ENCODE measurements at regions not wholly inside any gene's neighbourhood (a gene's known extent, or its start where the extent isn't known, plus 50 kb on each side); places are given as distances from the start of the nearest gene placed in this dataset.

GRCh38 chr2:223328578-223328977, 273.6 kb downstream of the SCG2 start:
- H3K9ac ChIP-seq (ENCODE audit: control insufficient read depth, insufficient read depth, low read length) = no peak overlapping the region
- no peak for ATAC-seq
- RAD21 ChIA-PET (ENCODE audit: unreplicated experiment) = no interaction called here
- 0% methylated on average over 1 of the region's 1 CpG for WGBS (ENCODE audit: insufficient coverage, insufficient replicate concordance, low lambda C conversion rate, missing lambda C conversion rate)
- no peak overlapping the region for H2AFZ ChIP-seq (ENCODE audit: control insufficient read depth, low read depth, low read length)
- no peaks in the 10 kb centered on the region for H3K36me3 ChIP-seq (ENCODE audit: control insufficient read depth in 2 of 2, insufficient read depth in 2 of 2, low read length in 1 of 2)
- H3K9me3 ChIP-seq (replicated peaks; ENCODE audit: control insufficient read depth, insufficient read depth, low read length) = no peaks in the 10 kb centered on the region
- POLR2A ChIA-PET = no interaction called here
- no peaks in the 10 kb centered on the region for H4K20me1 ChIP-seq (ENCODE audit: control insufficient read depth, insufficient read depth)
- FAIRE-seq = no peak
- no peak for DNase-seq (ENCODE audit: low read depth, low spot score)
- no peak overlapping the region for H3K4me3 ChIP-seq
- no peaks in the 10 kb centered on the region for H3K27me3 ChIP-seq (replicated peaks in 1 of 2; ENCODE audit: control insufficient read depth in 2 of 2, insufficient read depth in 2 of 2, low read length in 1 of 2)
- intact Hi-C loops (cut with micrococcal nuclease; ENCODE audit: unreplicated experiment) = no loop called here
- SMC1A ChIA-PET (ENCODE audit: uncharacterized antibody, unreplicated experiment) = no interaction called here
- CTCF ChIA-PET = no interaction called here
- in situ Hi-C loops (cut with MboI) = no loop called here
- BruUV-seq (replicated peaks) = no TSS peak
- H3K79me2 ChIP-seq (ENCODE audit: control insufficient read depth, insufficient read depth, low read length) = no peaks in the 10 kb centered on the region
- no peaks in the 10 kb centered on the region for H3K4me1 ChIP-seq (ENCODE audit: control insufficient read depth, insufficient read depth, low read length)
- H3K4me2 ChIP-seq (ENCODE audit: control insufficient read depth, insufficient read depth) = no peak overlapping the region
- H3K27ac ChIP-seq (ENCODE audit: control insufficient read depth, insufficient read depth) = no peak overlapping the region
- TF ChIP-seq RB1 (IDR thresholded peaks at IDR 0.05; ENCODE audit: borderline replicate concordance) = no peak
- no peak for TF ChIP-seq POLR2AphosphoS2 (IDR thresholded peaks at IDR 0.05; ENCODE audit: low read depth, low read length)
- TF ChIP-seq HCFC1 (IDR thresholded peaks at IDR 0.05; ENCODE audit: low read length) = no peak
- no peak for TF ChIP-seq CBX5 (IDR thresholded peaks at IDR 0.05; ENCODE audit: low read depth)
- TF ChIP-seq SUPT20H (IDR thresholded peaks at IDR 0.05; ENCODE audit: borderline replicate concordance, control insufficient read depth, low read depth, low read length) = no peak
- no peak for TF ChIP-seq NFYA (IDR thresholded peaks at IDR 0.05; ENCODE audit: borderline replicate concordance, low read depth, low read length)
- no peak for TF ChIP-seq YY1 (IDR thresholded peaks at IDR 0.05; ENCODE audit: low read depth, low read length)
- no peak for TF ChIP-seq STAT3 (IDR thresholded peaks at IDR 0.05; ENCODE audit: low read depth, low read length)
- no peak for TF ChIP-seq NBN (IDR thresholded peaks at IDR 0.05)
- TF ChIP-seq PRDM15 (CRISPR knock-in tag; IDR thresholded peaks at IDR 0.05) = no peak
- no peak for TF ChIP-seq TCF7 (IDR thresholded peaks at IDR 0.05; ENCODE audit: borderline replicate concordance)
- TF ChIP-seq ATF7 (IDR thresholded peaks at IDR 0.05; ENCODE audit: low read depth) = no peak
- TF ChIP-seq WRNIP1 (IDR thresholded peaks at IDR 0.05; ENCODE audit: borderline replicate concordance, low read depth, low read length) = no peak
- TF ChIP-seq PBX3 (IDR thresholded peaks at IDR 0.05; ENCODE audit: insufficient replicate concordance, low read depth, low read length) = no peak
- TF ChIP-seq RCOR1 (conservative IDR thresholded peaks at IDR 0.05; ENCODE audit: low read depth, low read length) = no peak
- TF ChIP-seq EGR1 (IDR thresholded peaks at IDR 0.05; ENCODE audit: borderline replicate concordance in 1 of 2, low read depth in 2 of 2, low read length in 2 of 2) = no peak
- TF ChIP-seq NR2C2 (IDR thresholded peaks at IDR 0.05; ENCODE audit: borderline replicate concordance, control insufficient read depth, insufficient read length, low read depth) = no peak
- TF ChIP-seq ZZZ3 (IDR thresholded peaks at IDR 0.05; ENCODE audit: control insufficient read depth, insufficient read length, low read depth) = no peak
- no peak for TF ChIP-seq ZBTB4 (CRISPR knock-in tag; IDR thresholded peaks at IDR 0.05)

Measured in GM12878 (cell line).